Neuronal stem cell (in vitro differentiated cells): ENCODE measurements at regions not wholly inside any gene's neighbourhood (a gene's known extent, or its start where the extent isn't known, plus 50 kb on each side); places are given as distances from the start of the nearest gene placed in this dataset.

Experiments used
- DNase-seq: peaks from one replicate; pipeline ENCODE4 v3.0.0-alpha.2; 2013; ENCODE audit warnings: low spot score
- H2AFZ ChIP-seq: one replicate; pipeline ENCODE4 v1.6.1; 2013; ENCODE audit warnings: mild to moderate bottlenecking, low read length, inconsistent platforms
- H2AK5ac ChIP-seq: 2 replicates; pipeline ENCODE4 v1.6.1; 2013; ENCODE audit warnings: low read depth, mild to moderate bottlenecking, inconsistent platforms, low read length, moderate library complexity, mixed read lengths
- H2BK120ac ChIP-seq: 2 replicates; pipeline ENCODE4 v1.6.1; 2013; ENCODE audit warnings: low read depth, mild to moderate bottlenecking, inconsistent platforms, low read length, moderate library complexity, mixed read lengths
- H2BK12ac ChIP-seq: one replicate; pipeline ENCODE4 v1.6.1; 2013; ENCODE audit warnings: low read length, inconsistent platforms
- H2BK15ac ChIP-seq: 2 replicates; pipeline ENCODE4 v1.6.1; 2013; ENCODE audit warnings: mild to moderate bottlenecking, low read length, inconsistent platforms, mixed read lengths
- H2BK5ac ChIP-seq: one replicate; pipeline ENCODE4 v1.6.1; 2013; ENCODE audit warnings: inconsistent platforms, mild to moderate bottlenecking, low read length, moderate library complexity
- H3K14ac ChIP-seq: one replicate; pipeline ENCODE4 v1.6.1; 2013; ENCODE audit warnings: low read length, inconsistent platforms
- H3K18ac ChIP-seq: 2 replicates; pipeline ENCODE4 v1.6.1; 2013; ENCODE audit warnings: low read length, inconsistent platforms
- H3K23ac ChIP-seq: 2 replicates; pipeline ENCODE4 v1.6.1; 2013; ENCODE audit warnings: low read depth, mild to moderate bottlenecking, mixed read lengths, low read length, inconsistent platforms; ENCODE audit not compliant: poor library complexity
- H3K27ac ChIP-seq: replicated peaks from 3 replicates; pipeline ENCODE4 v1.5.1; 2013; ENCODE audit warnings: low read length, inconsistent platforms
- H3K27me3 ChIP-seq, 3 experiments: 2 replicates each; pipeline ENCODE4 v1.6.1; 2013; ENCODE audit warnings: low read length in 3 of 3, mild to moderate bottlenecking in 2 of 3, inconsistent platforms in 1 of 3, low read depth in 1 of 3, mixed read lengths in 1 of 3, moderate library complexity in 1 of 3; ENCODE audit not compliant: control insufficient read depth in 3 of 3, insufficient read depth in 3 of 3
- H3K36me3 ChIP-seq, 2 donors: replicated peaks in 1 of 2; 2 replicates each; pipeline ENCODE4 v1.6.1; 2013; ENCODE audit warnings: low read length in 2 of 2; ENCODE audit not compliant: control insufficient read depth in 2 of 2, insufficient read depth in 2 of 2
- H3K4ac ChIP-seq: 2 replicates; pipeline ENCODE4 v1.6.1; 2013; ENCODE audit warnings: inconsistent platforms, mild to moderate bottlenecking, low read length, moderate library complexity
- H3K4me1 ChIP-seq, 2 donors: 1 replicate in 1 of 2; 2 replicates in 1 of 2; pipeline ENCODE4 v1.6.1; 2013; ENCODE audit warnings: low read length in 2 of 2, low read depth in 1 of 2; ENCODE audit not compliant: control insufficient read depth in 2 of 2, insufficient read depth in 1 of 2
- H3K4me2 ChIP-seq: one replicate; pipeline ENCODE4 v1.6.1; 2013; ENCODE audit warnings: mild to moderate bottlenecking, low read length, inconsistent platforms; ENCODE audit not compliant: insufficient read depth, poor library complexity, severe bottlenecking
- H3K4me3 ChIP-seq, 2 donors: 2 replicates each; pipeline ENCODE4 v1.5.1; 2013; ENCODE audit warnings: low read length in 2 of 2, mild to moderate bottlenecking in 2 of 2, inconsistent platforms in 1 of 2, moderate library complexity in 1 of 2
- H3K79me1 ChIP-seq: one replicate; pipeline ENCODE4 v1.6.1; 2013; ENCODE audit warnings: low read depth, mild to moderate bottlenecking, inconsistent platforms, low read length, moderate library complexity
- H3K9ac ChIP-seq: one replicate; pipeline ENCODE4 v1.6.1; 2013; ENCODE audit warnings: mild to moderate bottlenecking, low read depth, low read length, inconsistent platforms; ENCODE audit not compliant: poor library complexity
- H3K9me3 ChIP-seq, 2 donors: replicated peaks in 1 of 2; 2 replicates each; pipeline versions ENCODE3 to v1.6.1; 2013; ENCODE audit warnings: low read length in 2 of 2, mild to moderate bottlenecking in 2 of 2, inconsistent platforms in 1 of 2, low read depth in 1 of 2, mixed read lengths in 1 of 2, moderate library complexity in 1 of 2; ENCODE audit not compliant: control insufficient read depth in 2 of 2, insufficient read depth in 1 of 2
- H4K8ac ChIP-seq: one replicate; pipeline ENCODE4 v1.6.1; 2013; ENCODE audit warnings: low read depth, mild to moderate bottlenecking, inconsistent platforms, low read length, moderate library complexity
- H4K91ac ChIP-seq: one replicate; pipeline ENCODE4 v1.6.1; 2013; ENCODE audit warnings: low read length, low read depth, mild to moderate bottlenecking, inconsistent platforms; ENCODE audit not compliant: poor library complexity
- WGBS, 2 donors: extraction: QIAGEN DNeasy Blood & Tissue Kit; methylation state at CpG; one replicate each; pipeline ENCODE4 v1.1.7; 2013; ENCODE audit warnings: missing lambda C conversion rate in 2 of 2, mixed read lengths in 1 of 2; ENCODE audit not compliant: insufficient read length in 2 of 2, insufficient replicate concordance in 1 of 2; ENCODE audit errors: extremely low coverage in 2 of 2; 5-methylcytosine and 5-hydroxymethylcytosine counted together

GRCh38 chrX:9345957-9346356 lies 118.9 kb upstream of the TBL1X start:
- H3K9me3 ChIP-seq, result no peaks in the 10 kb centered on the region
- H3K27me3 ChIP-seq, result no peaks in the 10 kb centered on the region
- H2BK12ac ChIP-seq, result no peak overlapping the region
- H3K79me1 ChIP-seq, result no peaks in the 10 kb centered on the region
- H3K4me2 ChIP-seq, result no peak overlapping the region
- no peak overlapping the region for H4K91ac ChIP-seq
- peaks cover 0 to 2% of the 10 kb centered on the region in 2 donors for H3K4me1 ChIP-seq
- H3K14ac ChIP-seq, result no peak overlapping the region
- H2BK5ac ChIP-seq, result no peak overlapping the region
- WGBS, 2 donors, result no CpG with 5 or more reads among the region's 8 CpGs
- H3K36me3 ChIP-seq, result no peaks in the 10 kb centered on the region
- DNase-seq, result no peak
- no peak overlapping the region for H3K23ac ChIP-seq
- no peak overlapping the region for H3K4ac ChIP-seq
- H3K18ac ChIP-seq, result no peak overlapping the region
- H3K4me3 ChIP-seq, result no peak overlapping the region
- H3K9ac ChIP-seq, result no peak overlapping the region
- no peak overlapping the region for H2BK15ac ChIP-seq
- H3K27ac ChIP-seq, result no peak overlapping the region
- H2AK5ac ChIP-seq, result no peak overlapping the region
- no peak overlapping the region for H2BK120ac ChIP-seq
- no peak overlapping the region for H2AFZ ChIP-seq
- H4K8ac ChIP-seq, result no peak overlapping the region

GRCh38 chrX:9349572-9350494 lies 115.0 kb upstream of the TBL1X start:
- Histone ChIP-seq H3K14ac (no peak overlapping the region), H3K4me1 (peaks cover 0 to 3% of the 10 kb centered on the region in 2 donors), H2BK15ac (no peak overlapping the region), H3K9ac (no peak overlapping the region), H3K18ac (peak overlapping the region; percentile 48), H3K27ac (no peak overlapping the region), H2AFZ (no peak overlapping the region), H3K4me2 (no peak overlapping the region), H3K23ac (no peak overlapping the region), H3K9me3 (no peaks in the 10 kb centered on the region), H3K79me1 (no peaks in the 10 kb centered on the region), H4K8ac (no peak overlapping the region), H4K91ac (no peak overlapping the region), H2BK12ac (no peak overlapping the region), H3K4ac (no peak overlapping the region), H3K27me3 (no peaks in the 10 kb centered on the region), H2AK5ac (no peak overlapping the region), H3K4me3 (no peak overlapping the region), H2BK120ac (no peak overlapping the region), H3K36me3 (no peaks in the 10 kb centered on the region), H2BK5ac (no peak overlapping the region)
- DNase-seq, result no peak
- no CpG with 5 or more reads among the region's 11 CpGs for WGBS, 2 donors

DNA sequence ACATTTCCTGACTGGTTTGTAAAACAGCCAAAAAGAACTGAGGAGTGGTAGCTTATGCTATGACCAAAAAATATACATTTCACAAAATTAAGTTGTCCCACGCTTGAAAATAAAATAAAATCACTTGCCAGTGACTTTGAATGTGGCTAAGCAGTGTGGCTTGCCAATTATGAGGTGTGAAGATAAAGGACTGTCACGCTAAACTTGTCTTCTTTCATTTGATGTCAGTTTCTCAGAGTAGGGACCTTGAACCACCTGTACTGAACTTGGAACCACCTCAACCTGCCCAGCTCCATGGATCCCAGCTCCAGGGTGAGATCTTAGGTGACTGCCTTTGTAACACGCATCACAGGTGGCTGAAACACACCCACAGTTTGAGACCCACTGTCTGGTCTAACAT lies 113.7 kb upstream of the TBL1X start:
- H3K27ac ChIP-seq, result no peak overlapping the region
- H3K4me1 ChIP-seq, result peaks cover 0 to 3% of the 10 kb centered on the region in 2 donors
- H4K91ac ChIP-seq, result no peak overlapping the region
- no CpG with 5 or more reads among the region's 3 CpGs for WGBS, 2 donors
- H3K27me3 ChIP-seq, result no peaks in the 10 kb centered on the region
- H3K4me3 ChIP-seq, result no peak overlapping the region
- H3K9me3 ChIP-seq, result no peaks in the 10 kb centered on the region
- no peak overlapping the region for H2BK15ac ChIP-seq
- no peak overlapping the region for H2BK12ac ChIP-seq
- no peak overlapping the region for H3K23ac ChIP-seq
- no peak overlapping the region for H3K4ac ChIP-seq
- no peak overlapping the region for H2BK5ac ChIP-seq
- no peak overlapping the region for H2AFZ ChIP-seq
- H3K79me1 ChIP-seq, result no peaks in the 10 kb centered on the region
- H2BK120ac ChIP-seq, result no peak overlapping the region
- no peak for DNase-seq
- no peak overlapping the region for H3K18ac ChIP-seq
- no peak overlapping the region for H2AK5ac ChIP-seq
- H3K14ac ChIP-seq, result no peak overlapping the region
- no peak overlapping the region for H3K4me2 ChIP-seq
- H4K8ac ChIP-seq, result no peak overlapping the region
- no peak overlapping the region for H3K9ac ChIP-seq
- no peaks in the 10 kb centered on the region for H3K36me3 ChIP-seq

DNA sequence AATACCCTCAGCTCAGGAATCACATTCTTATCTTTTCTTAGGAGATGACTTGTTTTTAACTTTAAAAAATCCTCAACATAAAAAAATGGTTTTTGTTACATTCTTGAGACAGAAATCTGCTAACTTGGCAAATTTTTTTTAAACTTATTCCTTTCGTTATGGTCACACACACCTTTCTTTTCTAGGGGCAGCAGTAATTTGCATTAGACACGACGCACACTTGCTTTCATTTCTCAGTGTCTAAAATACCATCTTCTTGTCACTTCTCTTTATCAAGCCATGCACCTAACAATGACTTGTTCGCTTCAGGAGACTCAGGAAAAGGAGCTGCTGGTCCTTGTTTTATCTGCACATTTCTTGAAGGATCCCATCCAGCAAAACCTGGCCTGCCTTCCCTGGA lies 112.6 kb upstream of the TBL1X start:
- Histone ChIP-seq H2AFZ (no peak overlapping the region), H3K9me3 (no peaks in the 10 kb centered on the region), H3K4me2 (no peak overlapping the region), H3K4ac (no peak overlapping the region), H3K27ac (no peak overlapping the region), H3K4me1 (peaks cover 0 to 3% of the 10 kb centered on the region in 2 donors), H3K23ac (no peak overlapping the region), H2AK5ac (no peak overlapping the region), H3K27me3 (no peaks in the 10 kb centered on the region), H3K18ac (no peak overlapping the region), H4K8ac (no peak overlapping the region), H2BK5ac (no peak overlapping the region), H2BK120ac (no peak overlapping the region), H3K4me3 (no peak overlapping the region), H4K91ac (no peak overlapping the region), H2BK15ac (no peak overlapping the region), H3K9ac (no peak overlapping the region), H2BK12ac (no peak overlapping the region), H3K36me3 (no peaks in the 10 kb centered on the region), H3K79me1 (no peaks in the 10 kb centered on the region), H3K14ac (no peak overlapping the region)
- DNase-seq, result no peak
- no CpG with 5 or more reads among the region's 4 CpGs for WGBS, 2 donors
